GM12864 (cell line): ENCODE measurements at regions not wholly inside any gene's neighbourhood (a gene's known extent, or its start where the extent isn't known, plus 50 kb on each side); places are given as distances from the start of the nearest gene placed in this dataset.

Experiments
- DNase-seq: peaks from one replicate; pipeline ENCODE4 v3.0.0-alpha.2; 2011; ENCODE audit warnings: low read depth
- H3K4me3 ChIP-seq: 2 replicates; pipeline ENCODE4 v1.5.1; 2011; ENCODE audit warnings: mild to moderate bottlenecking, low read depth, low read length, control low read depth
- CTCF ChIP-seq: IDR thresholded peaks from 2 replicates; pipeline ENCODE4 v1.5.1; 2011; ENCODE audit warnings: low read depth, mild to moderate bottlenecking, moderate library complexity, low read length, control low read depth, inconsistent platforms; ENCODE audit errors: missing control alignments

- DNase-seq = no peak
- H3K4me3 ChIP-seq = no peak overlapping the region
- no peak for TF ChIP-seq CTCF
Observed at GRCh38 chr14:39863441-39863840, 431.2 kb upstream of the FBXO33 start.

- no peak for TF ChIP-seq CTCF
Observed at GRCh38 chr14:39861696-39862095, 429.5 kb upstream of the FBXO33 start.

GRCh38 chr14:39861229-39861600, 429.0 kb upstream of the FBXO33 start:
- no peak overlapping the region for H3K4me3 ChIP-seq
- TF ChIP-seq CTCF = no peak
- no peak for DNase-seq

More at GRCh38 chr14:39861696-39862095, 429.5 kb upstream of the FBXO33 start:
- no peak overlapping the region for H3K4me3 ChIP-seq
- no peak for DNase-seq

- TF ChIP-seq CTCF = no peak
- H3K4me3 ChIP-seq = no peak overlapping the region
- DNase-seq = no peak
Observed at GRCh38 chr14:39860596-39861228, 428.5 kb upstream of the FBXO33 start.

GRCh38 chr14:39859314-39859713, 427.1 kb upstream of the FBXO33 start:
- H3K4me3 ChIP-seq = no peak overlapping the region
- DNase-seq = no peak
- TF ChIP-seq CTCF = no peak

- TF ChIP-seq CTCF = no peak
- no peak overlapping the region for H3K4me3 ChIP-seq
- DNase-seq = no peak
Observed at GRCh38 chr14:39857376-39858055, 425.3 kb upstream of the FBXO33 start.

- TF ChIP-seq CTCF = no peak
Observed at GRCh38 chr14:39853441-39853840, 421.2 kb upstream of the FBXO33 start.

More at GRCh38 chr14:39853441-39853840, 421.2 kb upstream of the FBXO33 start:
- DNase-seq = no peak
- no peak overlapping the region for H3K4me3 ChIP-seq
